ENCODE measurements at regions not wholly inside any gene's neighbourhood (a gene's known extent, or its start where the extent isn't known, plus 50 kb on each side); places are given as distances from the start of the nearest gene placed in this dataset.

- no peak for DNase-seq (ENCODE audit: low read depth in 1 of 2, low spot score in 2 of 2)
- H3K23me2 ChIP-seq (ENCODE audit: low read depth, low read length): 0 out of 2 replicates have a peak, but pooled peaks cover 2% of the 10 kb centered on the region
- H3K4me1 ChIP-seq (replicated peaks in 1 of 4; ENCODE audit: control insufficient read depth in 3 of 4, insufficient read depth in 4 of 4, low read length in 3 of 4): peaks cover 0 to 3% (median 0%) of the 10 kb centered on the region in 4 experiments; a peak in 1 of 7 replicates
- no peak for FAIRE-seq
- H3K23ac ChIP-seq (ENCODE audit: insufficient read length): no peak overlapping the region
- H3K79me2 ChIP-seq (ENCODE audit: control insufficient read depth in 1 of 2, insufficient read depth in 2 of 2, low read length in 2 of 2): no peaks in the 10 kb centered on the region
- H2AK5ac ChIP-seq (ENCODE audit: low read depth, low read length): no peak overlapping the region
- CTCF ChIA-PET (ENCODE audit: partially characterized antibody): no interaction called here
- no peak overlapping the region for H3K4me3 ChIP-seq (ENCODE audit: extremely low read depth in 1 of 4, insufficient read depth in 2 of 4, low read depth in 3 of 4, low read length in 4 of 4)
- no peak overlapping the region for H4K5ac ChIP-seq (ENCODE audit: insufficient read length, low read depth, low read length)
- H3K27me3 ChIP-seq (replicated peaks in 1 of 4; ENCODE audit: control insufficient read depth in 3 of 4, extremely low read depth in 1 of 4, insufficient read depth in 3 of 4, low read length in 3 of 4): no peaks in the 10 kb centered on the region
- no peak overlapping the region for H3K27ac ChIP-seq (ENCODE audit: low read depth, low read length)
- no peak overlapping the region for H3K56ac ChIP-seq (replicated peaks; ENCODE audit: insufficient read length, low read depth, low read length)
- no peak overlapping the region for H2BK15ac ChIP-seq (ENCODE audit: low read length)
- POLR2A ChIA-PET (ENCODE audit: partially characterized antibody): no interaction called here
- H2BK12ac ChIP-seq (ENCODE audit: low read depth, low read length): no peak overlapping the region
- no peak overlapping the region for H4K91ac ChIP-seq (replicated peaks; ENCODE audit: insufficient read length, low read length)
- H2BK120ac ChIP-seq (replicated peaks; ENCODE audit: low read depth, low read length): peak overlapping the region; percentile 78
- no peaks in the 10 kb centered on the region; a peak in 1 of 4 replicates for H3K9me3 ChIP-seq (ENCODE audit: insufficient read depth in 2 of 2, low read depth in 1 of 2, low read length in 1 of 2)
- H3K4me2 ChIP-seq (ENCODE audit: insufficient read depth in 1 of 2, low read depth in 2 of 2, low read length in 2 of 2): no peak overlapping the region
- 81% methylated on average over 3 of the region's 3 CpGs; no CpG with 5 or more reads in 1 of the 2 experiments for WGBS, 2 experiments (ENCODE audit: extremely low coverage in 1 of 2, insufficient coverage in 1 of 2, insufficient read length in 1 of 2, insufficient replicate concordance in 2 of 2, low coverage in 1 of 2, low lambda C conversion rate in 2 of 2, missing lambda C conversion rate in 1 of 2)
- no peak overlapping the region for H4K8ac ChIP-seq (ENCODE audit: extremely low read depth, insufficient read depth, low read length)
- H3K18ac ChIP-seq (ENCODE audit: extremely low read depth, low read length): no peak overlapping the region
- no peak overlapping the region for H3K14ac ChIP-seq (ENCODE audit: insufficient read length)
- no peak overlapping the region for H2BK20ac ChIP-seq (ENCODE audit: low read length)
- no peaks in the 10 kb centered on the region for H3K79me1 ChIP-seq (ENCODE audit: low read depth, low read length)
- peak overlapping the region; percentile 26; the same call in 1 of the 2 replicates for H2BK5ac ChIP-seq (ENCODE audit: low read depth, low read length)
- no peak overlapping the region for H2AFZ ChIP-seq (ENCODE audit: low read length)
- no peak overlapping the region for H3K4ac ChIP-seq (replicated peaks; ENCODE audit: insufficient read length, low read depth, low read length)
- no peak overlapping the region for H3K9ac ChIP-seq (replicated peaks in 1 of 4; ENCODE audit: extremely low read depth in 1 of 4, low read depth in 3 of 4, low read length in 3 of 4)
- no peaks in the 10 kb centered on the region for H4K20me1 ChIP-seq (replicated peaks in 1 of 2; ENCODE audit: control insufficient read depth in 1 of 2, insufficient read depth in 2 of 2, low read length in 2 of 2)
- H3K36me3 ChIP-seq (ENCODE audit: control insufficient read depth in 2 of 4, insufficient read depth in 4 of 4, low read length in 3 of 4): no peaks in the 10 kb centered on the region
- no peak for TF ChIP-seq ASH2L (IDR thresholded peaks at IDR 0.05; ENCODE audit: low read length)
- TF ChIP-seq POLR2A (IDR thresholded peaks at IDR 0.05; ENCODE audit: control extremely low read depth in 1 of 2, low read depth in 2 of 2, low read length in 2 of 2): no peak
- TF ChIP-seq RAD21 (IDR thresholded peaks at IDR 0.05 in 1 of 2, conservative IDR thresholded peaks at IDR 0.05 in 1 of 2; ENCODE audit: low read depth in 2 of 2, low read length in 2 of 2): no peak
- TF ChIP-seq RXRA (IDR thresholded peaks at IDR 0.05; ENCODE audit: insufficient read depth, low read depth, low read length): no peak
- TF ChIP-seq ATF2 (IDR thresholded peaks at IDR 0.05; ENCODE audit: low read length): no peak
- no peak for TF ChIP-seq JUN (IDR thresholded peaks at IDR 0.05; ENCODE audit: low read depth, low read length)
- TF ChIP-seq TBP (IDR thresholded peaks at IDR 0.05; ENCODE audit: low read depth, low read length): no peak
- no peak for TF ChIP-seq BCL11A (IDR thresholded peaks at IDR 0.05; ENCODE audit: low read depth in 2 of 2, low read length in 2 of 2)
Observed at GRCh38 chr13:76745261-76746200, 140.7 kb downstream of the KCTD12 start.

Data from H1 (cell line).